Smooth muscle cell (in vitro differentiated cells): ENCODE measurements at regions not wholly inside any gene's neighbourhood (a gene's known extent, or its start where the extent isn't known, plus 50 kb on each side); places are given as distances from the start of the nearest gene placed in this dataset.

Experiments used
- DNase-seq: peaks from one replicate; lab custom pipeline; 2025; ENCODE audit not compliant: unreplicated experiment; lab: John Stamatoyannopoulos, UW
- H2AFZ ChIP-seq: fragments of 200-600 bp; sonication (generic); 2 replicates; pipeline ENCODE4 v1.6.0; 2016; ENCODE audit warnings: antibody characterized with exemption, low read depth, mild to moderate bottlenecking
- H3F3A ChIP-seq: fragments of 200-600 bp; sonication (generic); 2 replicates; pipeline ENCODE4 v1.6.0; 2017; ENCODE audit warnings: antibody characterized with exemption, low read depth
- H3K27ac ChIP-seq: fragments of 200-600 bp; sonication (generic); 2 replicates; pipeline ENCODE4 v1.5.1; 2016; ENCODE audit warnings: low read depth, mild to moderate bottlenecking
- H3K27me3 ChIP-seq: fragments of 200-600 bp; sonication (generic); 2 replicates; pipeline ENCODE4 v1.6.1; 2016; ENCODE audit warnings: low read depth, mild to moderate bottlenecking
- H3K36me3 ChIP-seq: fragments of 200-600 bp; sonication (generic); 2 replicates; pipeline ENCODE4 v1.5.1; 2016; ENCODE audit warnings: low read depth
- H3K4me1 ChIP-seq: fragments of 200-600 bp; sonication (generic); 2 replicates; pipeline ENCODE4 v1.5.1; 2016; ENCODE audit warnings: low read depth
- H3K4me2 ChIP-seq: fragments of 200-600 bp; sonication (generic); 2 replicates; pipeline ENCODE4 v1.6.0; 2016; ENCODE audit warnings: mild to moderate bottlenecking
- H3K4me3 ChIP-seq: fragments of 200-600 bp; sonication (generic); 2 replicates; pipeline ENCODE4 v1.5.1; 2016; ENCODE audit warnings: mild to moderate bottlenecking
- H3K79me2 ChIP-seq: fragments of 200-600 bp; sonication (generic); 2 replicates; pipeline ENCODE4 v1.6.0; 2016; ENCODE audit warnings: low read depth, mild to moderate bottlenecking
- H3K9ac ChIP-seq: fragments of 200-600 bp; sonication (generic); 2 replicates; pipeline ENCODE4 v1.6.0; 2016; ENCODE audit warnings: low read depth
- H3K9me3 ChIP-seq: fragments of 200-600 bp; sonication (generic); replicated peaks from 2 replicates; pipeline ENCODE4 v1.5.1; 2016; ENCODE audit warnings: low read depth
- H4K20me1 ChIP-seq: fragments of 200-600 bp; sonication (generic); 2 replicates; pipeline ENCODE4 v1.6.0; 2016; ENCODE audit warnings: low read depth
- WGBS: methylation state at CpG from one replicate; pipeline ENCODE4 v1.1.7; 2016; ENCODE audit warnings: low lambda C conversion rate; 5-methylcytosine and 5-hydroxymethylcytosine counted together
- TF ChIP-seq, protein P1 (sequence below): fragments of 200-600 bp; sonication (generic); IDR thresholded peaks from 2 replicates; pipeline ENCODE4 v1.5.1; 2017; ENCODE audit warnings: borderline replicate concordance, mild to moderate bottlenecking, antibody characterized with exemption; ENCODE audit not compliant: insufficient read depth, poor library complexity, severe bottlenecking

DNA sequence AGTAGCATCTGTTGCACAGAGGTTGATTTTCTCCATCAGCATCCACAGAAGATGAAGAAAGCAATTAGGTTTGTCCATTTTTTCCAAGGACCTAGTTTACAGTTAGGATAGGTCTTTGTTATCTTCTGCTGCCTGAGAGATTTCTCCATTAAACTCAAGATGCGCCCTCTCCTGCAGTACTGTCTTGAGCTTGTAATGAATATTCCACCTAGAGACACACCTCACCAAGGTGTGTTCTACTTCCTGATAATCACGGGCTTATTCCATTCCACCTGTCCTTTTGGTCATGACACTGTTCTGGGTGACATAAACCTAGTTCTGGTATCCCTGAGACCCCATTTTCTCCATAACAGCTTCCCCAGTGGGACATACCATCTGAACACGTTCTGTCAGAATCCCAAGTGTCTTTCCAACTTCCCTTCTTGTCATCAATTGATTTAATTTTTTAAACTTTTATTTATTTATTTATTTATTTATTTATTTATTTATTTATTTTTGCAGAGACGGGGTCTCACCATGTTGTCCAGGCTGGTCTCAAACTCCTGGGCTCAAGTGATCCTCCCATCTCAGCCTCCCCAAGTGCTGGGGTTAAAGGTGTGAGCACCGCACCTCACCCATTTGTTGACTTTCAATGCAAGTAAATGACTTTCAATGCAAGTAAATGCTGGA, 75.6 kb upstream of the HS3ST5 start:
- Histone ChIP-seq H3K4me3 (no peak overlapping the region), H3K4me1 (peaks cover 14% of the 10 kb centered on the region), H3K27ac (no peak overlapping the region), H3K9ac (no peak overlapping the region), H3F3A (no peaks in the 10 kb centered on the region), H3K27me3 (peaks cover 9% of the 10 kb centered on the region), H4K20me1 (no peaks in the 10 kb centered on the region), H2AFZ (no peak overlapping the region), H3K9me3 (no peaks in the 10 kb centered on the region), H3K4me2 (peak overlapping the region; percentile 46), H3K36me3 (no peaks in the 10 kb centered on the region), H3K79me2 (no peaks in the 10 kb centered on the region)
- WGBS = 92% methylated on average over 5 of the region's 5 CpGs
- no peak for DNase-seq
- TF ChIP-seq, protein P1, sequence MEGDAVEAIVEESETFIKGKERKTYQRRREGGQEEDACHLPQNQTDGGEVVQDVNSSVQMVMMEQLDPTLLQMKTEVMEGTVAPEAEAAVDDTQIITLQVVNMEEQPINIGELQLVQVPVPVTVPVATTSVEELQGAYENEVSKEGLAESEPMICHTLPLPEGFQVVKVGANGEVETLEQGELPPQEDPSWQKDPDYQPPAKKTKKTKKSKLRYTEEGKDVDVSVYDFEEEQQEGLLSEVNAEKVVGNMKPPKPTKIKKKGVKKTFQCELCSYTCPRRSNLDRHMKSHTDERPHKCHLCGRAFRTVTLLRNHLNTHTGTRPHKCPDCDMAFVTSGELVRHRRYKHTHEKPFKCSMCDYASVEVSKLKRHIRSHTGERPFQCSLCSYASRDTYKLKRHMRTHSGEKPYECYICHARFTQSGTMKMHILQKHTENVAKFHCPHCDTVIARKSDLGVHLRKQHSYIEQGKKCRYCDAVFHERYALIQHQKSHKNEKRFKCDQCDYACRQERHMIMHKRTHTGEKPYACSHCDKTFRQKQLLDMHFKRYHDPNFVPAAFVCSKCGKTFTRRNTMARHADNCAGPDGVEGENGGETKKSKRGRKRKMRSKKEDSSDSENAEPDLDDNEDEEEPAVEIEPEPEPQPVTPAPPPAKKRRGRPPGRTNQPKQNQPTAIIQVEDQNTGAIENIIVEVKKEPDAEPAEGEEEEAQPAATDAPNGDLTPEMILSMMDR = no peak

DNA sequence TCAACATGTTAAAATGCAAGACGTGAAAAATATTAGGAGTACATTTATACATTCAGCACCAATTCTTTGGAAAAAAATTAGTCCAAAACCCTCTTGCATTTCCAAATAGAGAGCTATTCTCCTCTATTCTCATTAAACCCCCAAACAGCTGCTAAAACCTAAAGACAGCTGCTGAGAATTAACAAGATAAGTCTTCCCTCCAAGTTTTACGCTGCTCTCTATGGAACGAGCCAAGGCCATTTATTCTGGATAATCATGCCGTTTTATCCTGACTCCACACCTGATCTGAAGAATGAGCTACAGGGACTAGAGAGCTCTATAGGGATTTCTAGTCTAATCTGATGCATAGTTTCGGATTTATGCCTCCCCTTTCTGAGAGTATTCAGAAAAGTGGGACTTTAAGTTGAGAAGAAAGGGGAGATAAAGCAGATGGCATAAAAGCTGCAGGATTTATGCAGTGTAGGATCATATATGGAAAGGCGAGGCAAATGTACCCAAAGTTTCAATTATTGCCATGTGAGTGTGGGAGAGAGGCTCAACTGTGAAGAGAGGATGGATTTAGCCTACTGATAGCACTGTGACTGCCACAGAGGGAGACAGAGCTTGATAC, 64.7 kb upstream of the HS3ST5 start:
- Histone ChIP-seq H3K27ac (no peak overlapping the region), H3F3A (no peaks in the 10 kb centered on the region), H3K9me3 (no peaks in the 10 kb centered on the region), H3K27me3 (no peaks in the 10 kb centered on the region), H3K4me3 (no peak overlapping the region), H3K36me3 (no peaks in the 10 kb centered on the region), H3K9ac (no peak overlapping the region), H3K79me2 (no peaks in the 10 kb centered on the region), H3K4me2 (no peak overlapping the region), H4K20me1 (no peaks in the 10 kb centered on the region), H2AFZ (no peak overlapping the region), H3K4me1 (no peaks in the 10 kb centered on the region)
- TF ChIP-seq, protein P1 = no peak
- no peak for DNase-seq
- WGBS = 87% methylated on average over 6 of the region's 6 CpGs

DNA sequence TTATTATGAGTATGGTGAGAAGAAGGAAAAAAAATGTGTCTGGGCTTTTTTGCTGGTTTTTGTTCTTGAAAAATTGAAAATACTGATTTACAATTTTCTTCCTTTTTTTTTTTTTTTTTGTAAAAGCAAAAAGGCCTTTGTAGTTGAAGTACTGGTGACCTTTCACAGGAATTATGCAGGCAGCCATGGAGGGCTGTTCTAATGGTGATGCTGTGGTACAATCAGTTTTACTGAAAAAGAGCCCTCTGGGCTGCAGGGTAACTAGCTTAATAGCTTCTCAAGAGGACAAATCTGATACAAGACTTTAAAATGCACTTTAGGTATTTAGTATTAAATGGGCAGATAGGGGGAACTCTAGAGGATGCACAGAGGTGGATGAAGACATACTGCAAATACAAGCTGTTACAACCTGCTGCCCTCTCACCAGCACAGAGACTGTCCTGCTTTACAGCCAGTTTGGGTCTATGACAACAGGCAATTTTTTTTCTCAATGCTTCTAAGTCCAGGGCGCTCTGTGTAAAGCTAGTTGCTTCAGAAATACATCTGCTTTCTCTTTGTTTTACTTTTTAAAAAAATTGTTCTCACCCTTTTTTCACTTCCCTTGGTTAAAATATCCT, 61.6 kb upstream of the HS3ST5 start:
- no peaks in the 10 kb centered on the region for H3K36me3 ChIP-seq
- no peaks in the 10 kb centered on the region for H3K4me1 ChIP-seq
- no peaks in the 10 kb centered on the region for H3K9me3 ChIP-seq
- no peak overlapping the region for H3K4me2 ChIP-seq
- H3K9ac ChIP-seq = no peak overlapping the region
- no peak overlapping the region for H3K27ac ChIP-seq
- 95% methylated on average over 1 of the region's 1 CpG for WGBS
- H4K20me1 ChIP-seq = no peaks in the 10 kb centered on the region
- no peak overlapping the region for H3K4me3 ChIP-seq
- DNase-seq = no peak
- H3F3A ChIP-seq = no peaks in the 10 kb centered on the region
- H3K27me3 ChIP-seq = no peaks in the 10 kb centered on the region
- TF ChIP-seq, protein P1 = no peak
- no peak overlapping the region for H2AFZ ChIP-seq
- no peaks in the 10 kb centered on the region for H3K79me2 ChIP-seq
